ENCODE measurements at regions not wholly inside any gene's neighbourhood (a gene's known extent, or its start where the extent isn't known, plus 50 kb on each side); places are given as distances from the start of the nearest gene placed in this dataset.

- Histone ChIP-seq H3F3A (ENCODE audit: insufficient read depth) (no peaks in the 10 kb centered on the region), H2AFZ (ENCODE audit: low read depth, low read length, severe bottlenecking) (no peak overlapping the region), H3K27me3 (ENCODE audit: low read length) (no peaks in the 10 kb centered on the region), H3K4me2 (ENCODE audit: low read depth, low read length, poor library complexity, severe bottlenecking) (no peak overlapping the region), H4K20me1 (ENCODE audit: low read depth, low read length) (no peaks in the 10 kb centered on the region), H3K4me3 (ENCODE audit: insufficient read depth, low read length, poor library complexity, severe bottlenecking) (no peak overlapping the region), H3K79me2 (ENCODE audit: insufficient read depth, low read length) (no peaks in the 10 kb centered on the region), H3K9me2 (replicated peaks; ENCODE audit: insufficient read depth, low read length) (no peaks in the 10 kb centered on the region), H3K9ac (ENCODE audit: low read length) (no peak overlapping the region), H3K36me3 (ENCODE audit: low read length) (no peaks in the 10 kb centered on the region), H3K27ac (ENCODE audit: low read depth, low read length) (no peak overlapping the region), H3K9me3 (ENCODE audit: insufficient read depth, low read length) (no peaks in the 10 kb centered on the region)
- no peak for TF ChIP-seq EZH2phosphoT487 (conservative IDR thresholded peaks at IDR 0.05; ENCODE audit: low read length)
- TF ChIP-seq, protein P1, sequence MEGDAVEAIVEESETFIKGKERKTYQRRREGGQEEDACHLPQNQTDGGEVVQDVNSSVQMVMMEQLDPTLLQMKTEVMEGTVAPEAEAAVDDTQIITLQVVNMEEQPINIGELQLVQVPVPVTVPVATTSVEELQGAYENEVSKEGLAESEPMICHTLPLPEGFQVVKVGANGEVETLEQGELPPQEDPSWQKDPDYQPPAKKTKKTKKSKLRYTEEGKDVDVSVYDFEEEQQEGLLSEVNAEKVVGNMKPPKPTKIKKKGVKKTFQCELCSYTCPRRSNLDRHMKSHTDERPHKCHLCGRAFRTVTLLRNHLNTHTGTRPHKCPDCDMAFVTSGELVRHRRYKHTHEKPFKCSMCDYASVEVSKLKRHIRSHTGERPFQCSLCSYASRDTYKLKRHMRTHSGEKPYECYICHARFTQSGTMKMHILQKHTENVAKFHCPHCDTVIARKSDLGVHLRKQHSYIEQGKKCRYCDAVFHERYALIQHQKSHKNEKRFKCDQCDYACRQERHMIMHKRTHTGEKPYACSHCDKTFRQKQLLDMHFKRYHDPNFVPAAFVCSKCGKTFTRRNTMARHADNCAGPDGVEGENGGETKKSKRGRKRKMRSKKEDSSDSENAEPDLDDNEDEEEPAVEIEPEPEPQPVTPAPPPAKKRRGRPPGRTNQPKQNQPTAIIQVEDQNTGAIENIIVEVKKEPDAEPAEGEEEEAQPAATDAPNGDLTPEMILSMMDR (IDR thresholded peaks at IDR 0.05; ENCODE audit: insufficient read depth, low read length, poor library complexity, severe bottlenecking): no peak
Observed at GRCh38 chr13:40503966-40504591, 162.4 kb downstream of the FOXO1 start.

DNA sequence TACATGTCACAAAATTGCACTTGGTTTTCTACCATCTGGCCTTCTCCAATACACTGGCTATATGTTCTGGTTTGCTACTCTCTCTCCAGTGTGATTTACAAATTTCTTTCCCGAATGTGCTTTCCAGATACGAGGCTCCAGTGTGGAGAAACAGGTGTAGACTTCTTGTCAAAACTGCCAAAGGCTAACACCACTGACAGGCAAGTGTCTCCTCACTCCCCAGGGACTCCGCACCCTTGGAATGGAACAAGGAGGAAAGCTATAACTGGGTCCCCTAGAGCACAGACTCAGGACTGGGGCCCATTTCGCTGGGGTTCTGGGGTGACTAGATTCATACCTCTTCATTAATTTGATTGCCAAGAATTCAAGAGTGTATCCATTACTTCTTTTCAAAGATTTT, 161.8 kb downstream of the FOXO1 start:
- Histone ChIP-seq H3K4me3 (ENCODE audit: insufficient read depth, low read length, poor library complexity, severe bottlenecking) (no peak overlapping the region), H3K4me2 (ENCODE audit: low read depth, low read length, poor library complexity, severe bottlenecking) (no peak overlapping the region), H3K9me3 (ENCODE audit: insufficient read depth, low read length) (no peaks in the 10 kb centered on the region), H3K9ac (ENCODE audit: low read length) (no peak overlapping the region), H4K20me1 (ENCODE audit: low read depth, low read length) (no peaks in the 10 kb centered on the region), H3K36me3 (ENCODE audit: low read length) (no peaks in the 10 kb centered on the region), H3K27me3 (ENCODE audit: low read length) (no peaks in the 10 kb centered on the region), H3F3A (ENCODE audit: insufficient read depth) (no peaks in the 10 kb centered on the region), H3K9me2 (replicated peaks; ENCODE audit: insufficient read depth, low read length) (no peaks in the 10 kb centered on the region), H3K27ac (ENCODE audit: low read depth, low read length) (no peak overlapping the region), H2AFZ (ENCODE audit: low read depth, low read length, severe bottlenecking) (no peak overlapping the region), H3K79me2 (ENCODE audit: insufficient read depth, low read length) (no peaks in the 10 kb centered on the region)
- no peak for TF ChIP-seq EZH2phosphoT487 (conservative IDR thresholded peaks at IDR 0.05; ENCODE audit: low read length)
- TF ChIP-seq, protein P1 (IDR thresholded peaks at IDR 0.05; ENCODE audit: insufficient read depth, low read length, poor library complexity, severe bottlenecking): no peak

DNA sequence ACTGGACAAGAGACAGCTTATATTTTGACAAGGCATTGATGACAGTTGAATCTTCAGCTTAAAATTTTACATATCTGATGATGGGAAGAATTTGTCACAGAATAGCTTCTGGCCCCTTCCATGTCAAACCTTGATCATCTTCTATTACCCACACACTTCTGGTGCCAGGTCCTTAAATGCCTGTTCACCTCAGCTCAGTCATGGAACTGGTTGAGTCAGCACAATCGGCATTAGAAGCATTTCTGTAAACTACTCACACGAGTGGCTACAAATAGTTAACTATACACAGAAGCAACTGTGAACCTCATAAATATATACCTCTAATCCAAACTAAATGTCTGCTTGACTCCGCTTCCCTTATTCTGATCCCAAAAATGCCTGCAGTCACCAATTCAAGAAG, 161.2 kb downstream of the FOXO1 start:
- H3F3A ChIP-seq (ENCODE audit: insufficient read depth): no peaks in the 10 kb centered on the region
- no peak overlapping the region for H3K4me3 ChIP-seq (ENCODE audit: insufficient read depth, low read length, poor library complexity, severe bottlenecking)
- no peak overlapping the region for H3K9ac ChIP-seq (ENCODE audit: low read length)
- no peak overlapping the region for H2AFZ ChIP-seq (ENCODE audit: low read depth, low read length, severe bottlenecking)
- H3K9me2 ChIP-seq (replicated peaks; ENCODE audit: insufficient read depth, low read length): no peaks in the 10 kb centered on the region
- no peaks in the 10 kb centered on the region for H4K20me1 ChIP-seq (ENCODE audit: low read depth, low read length)
- no peak overlapping the region for H3K27ac ChIP-seq (ENCODE audit: low read depth, low read length)
- TF ChIP-seq EZH2phosphoT487 (conservative IDR thresholded peaks at IDR 0.05; ENCODE audit: low read length): no peak
- TF ChIP-seq, protein P1 (IDR thresholded peaks at IDR 0.05; ENCODE audit: insufficient read depth, low read length, poor library complexity, severe bottlenecking): no peak
- no peak overlapping the region for H3K4me2 ChIP-seq (ENCODE audit: low read depth, low read length, poor library complexity, severe bottlenecking)
- no peaks in the 10 kb centered on the region for H3K9me3 ChIP-seq (ENCODE audit: insufficient read depth, low read length)
- H3K79me2 ChIP-seq (ENCODE audit: insufficient read depth, low read length): no peaks in the 10 kb centered on the region
- no peaks in the 10 kb centered on the region for H3K27me3 ChIP-seq (ENCODE audit: low read length)
- H3K36me3 ChIP-seq (ENCODE audit: low read length): no peaks in the 10 kb centered on the region

All from SU-DHL-6 (cell line).